ENCODE measurements at regions not wholly inside any gene's neighbourhood (a gene's known extent, or its start where the extent isn't known, plus 50 kb on each side); places are given as distances from the start of the nearest gene placed in this dataset.

DNA sequence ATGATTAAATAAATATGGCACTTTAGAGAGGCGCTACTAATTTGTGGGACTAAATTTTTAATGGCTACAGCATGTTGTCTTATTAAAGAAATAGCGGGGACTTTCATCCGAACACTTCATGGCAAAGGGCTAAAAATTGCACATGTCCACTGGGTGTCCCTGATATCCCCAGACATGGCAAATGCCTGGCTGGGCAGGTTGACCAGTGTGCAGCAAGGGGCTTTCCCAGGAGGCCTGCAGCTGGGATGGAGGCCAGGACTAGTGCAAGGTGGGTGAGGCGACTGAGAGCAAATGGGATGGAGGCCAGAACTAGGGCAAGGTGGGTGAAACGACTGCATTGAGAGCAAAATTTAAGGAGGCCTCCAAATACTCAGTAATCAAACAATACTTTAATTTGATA lies 167.4 kb upstream of the SMAD3 start:
- Mint-ChIP-seq H3K36me3 (ENCODE audit: low read depth) (no peaks in the 10 kb centered on the region), H3K27me3 (peaks cover 2% of the 10 kb centered on the region), H3K27ac (no peak overlapping the region), H3K4me3 (no peak overlapping the region), H3K9me3 (no peaks in the 10 kb centered on the region), H3K4me1 (peaks cover 19% of the 10 kb centered on the region)
- DNase-seq = no peak
- ChIA-PET CTCF (no interaction called here), POLR2A (no interaction called here)

- no peak for DNase-seq
- no peaks in the 10 kb centered on the region for H3K36me3 Mint-ChIP-seq (ENCODE audit: low read depth)
- no peak overlapping the region for H3K27ac Mint-ChIP-seq
- ChIA-PET CTCF (no interaction called here), POLR2A (interaction anchor here (1.3 kb wide), 1 partner anchor 18 kb away, joined by 3 read pairs; no protein-coding TSS in a partner anchor)
- peaks cover 20% of the 10 kb centered on the region for H3K4me1 Mint-ChIP-seq
- no peaks in the 10 kb centered on the region for H3K27me3 Mint-ChIP-seq
- no peak overlapping the region for H3K4me3 Mint-ChIP-seq
- no peaks in the 10 kb centered on the region for H3K9me3 Mint-ChIP-seq
Measured at GRCh38 chr15:66898656-66899386, 166.6 kb upstream of the SMAD3 start.

DNA sequence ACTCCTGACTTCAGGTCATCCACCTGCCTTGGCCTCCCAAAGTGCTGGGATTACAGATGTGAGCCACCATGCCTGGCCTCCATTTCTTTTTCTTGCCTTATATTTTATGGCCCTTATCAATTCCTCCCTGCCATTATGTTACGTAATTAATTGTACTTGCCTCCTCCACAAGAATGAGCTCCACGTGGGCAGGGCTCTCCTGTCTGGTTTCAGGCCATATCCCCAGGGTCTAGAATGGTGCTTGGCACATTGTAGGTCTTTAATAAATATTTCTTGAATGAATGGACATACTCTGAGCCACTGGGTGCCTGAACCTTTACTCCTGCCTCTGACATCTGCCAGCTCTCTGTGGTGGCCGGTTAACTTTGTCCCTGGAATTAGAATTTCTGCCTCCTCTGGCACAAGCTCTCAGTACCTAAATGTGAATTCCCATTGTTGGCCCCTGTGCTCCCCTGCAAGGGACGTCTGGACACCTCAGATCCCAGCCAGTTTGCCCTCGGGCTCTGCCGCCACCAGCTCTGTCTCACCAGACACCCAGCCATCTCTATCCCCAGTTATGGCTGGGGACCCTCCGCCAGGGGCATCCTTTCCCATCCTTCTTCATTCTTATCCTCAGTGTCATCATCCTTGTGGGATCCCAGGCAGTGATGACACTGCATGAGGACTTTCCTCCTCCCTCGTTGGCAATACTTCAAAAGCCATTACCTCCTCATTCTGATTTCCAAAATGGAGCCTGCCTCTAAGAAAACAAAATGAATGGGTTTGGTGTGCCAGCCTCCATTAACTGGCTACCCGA lies 165.6 kb upstream of the SMAD3 start:
- ChIA-PET POLR2A (interaction anchor here (1.3 kb wide), 1 partner anchor 17 kb away, joined by 3 read pairs; no protein-coding TSS in a partner anchor), CTCF (no interaction called here)
- no peaks in the 10 kb centered on the region for H3K36me3 Mint-ChIP-seq (ENCODE audit: low read depth)
- H3K4me3 Mint-ChIP-seq = no peak overlapping the region
- peaks cover 20% of the 10 kb centered on the region for H3K4me1 Mint-ChIP-seq
- H3K27ac Mint-ChIP-seq = no peak overlapping the region
- H3K9me3 Mint-ChIP-seq = no peaks in the 10 kb centered on the region
- no peak for DNase-seq
- peaks cover 1% of the 10 kb centered on the region for H3K27me3 Mint-ChIP-seq

- CTCF ChIA-PET = no interaction called here
- H3K4me3 Mint-ChIP-seq = no peak overlapping the region
- peaks cover 3% of the 10 kb centered on the region for H3K27me3 Mint-ChIP-seq
Measured at GRCh38 chr15:66900586-66901310, 164.7 kb upstream of the SMAD3 start.

GRCh38 chr15:66901336-66902100 lies 163.9 kb upstream of the SMAD3 start:
- Mint-ChIP-seq H3K9me3 (peaks cover 3% of the 10 kb centered on the region), H3K4me1 (peaks cover 14% of the 10 kb centered on the region), H3K27me3 (peaks cover 6% of the 10 kb centered on the region), H3K4me3 (no peak overlapping the region), H3K36me3 (ENCODE audit: low read depth) (no peaks in the 10 kb centered on the region), H3K27ac (no peak overlapping the region)
- CTCF ChIA-PET = interaction anchor here (0.8 to 1.5 kb wide), 2 partner anchors 12 to 42 kb away, joined by 3 read pairs; no protein-coding TSS in a partner anchor
- POLR2A ChIA-PET = no interaction called here
- DNase-seq = no peak

More at GRCh38 chr15:66900586-66901310, 164.7 kb upstream of the SMAD3 start:
- Mint-ChIP-seq H3K9me3 (no peaks in the 10 kb centered on the region), H3K27ac (no peak overlapping the region), H3K4me1 (peaks cover 14% of the 10 kb centered on the region), H3K36me3 (ENCODE audit: low read depth) (no peaks in the 10 kb centered on the region)
- POLR2A ChIA-PET = no interaction called here
- no peak for DNase-seq

DNA sequence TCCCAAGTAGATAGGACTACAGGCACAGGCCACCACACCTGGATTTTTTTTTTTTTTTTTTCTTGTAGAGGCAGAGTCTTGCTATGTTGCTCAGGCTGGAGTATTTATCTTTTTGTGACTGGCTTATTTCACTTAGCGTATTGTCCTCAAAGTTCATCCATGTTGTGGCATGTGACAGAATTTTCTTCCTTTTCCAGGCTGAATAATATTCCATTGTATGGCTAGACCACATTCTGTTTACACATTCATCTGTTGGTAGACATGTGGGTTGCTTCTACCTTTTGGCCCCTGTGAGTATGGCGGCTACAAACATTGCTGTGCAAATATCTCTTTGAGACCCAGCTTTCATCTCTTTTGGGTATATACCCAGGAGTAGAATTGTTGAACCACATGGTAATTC lies 160.2 kb upstream of the SMAD3 start:
- no peak overlapping the region for H3K4me3 Mint-ChIP-seq
- CTCF ChIA-PET = interaction anchor here (1.2 kb wide), 1 partner anchor 15 kb away, joined by 4 read pairs; no protein-coding TSS in a partner anchor
- POLR2A ChIA-PET = no interaction called here
- no peaks in the 10 kb centered on the region for H3K36me3 Mint-ChIP-seq (ENCODE audit: low read depth)
- H3K9me3 Mint-ChIP-seq = peaks cover 6% of the 10 kb centered on the region
- peaks cover 9% of the 10 kb centered on the region for H3K27me3 Mint-ChIP-seq
- no peak overlapping the region for H3K27ac Mint-ChIP-seq
- peaks cover 16% of the 10 kb centered on the region for H3K4me1 Mint-ChIP-seq
- DNase-seq = no peak

- CTCF ChIA-PET = no interaction called here
- no peak for DNase-seq
- Mint-ChIP-seq H3K4me1 (peaks cover 20% of the 10 kb centered on the region), H3K36me3 (ENCODE audit: low read depth) (no peaks in the 10 kb centered on the region), H3K27ac (no peak overlapping the region), H3K27me3 (peaks cover 9% of the 10 kb centered on the region), H3K4me3 (no peak overlapping the region), H3K9me3 (peaks cover 6% of the 10 kb centered on the region)
- POLR2A ChIA-PET = no interaction called here
Measured at GRCh38 chr15:66905954-66906353, 159.4 kb upstream of the SMAD3 start.

- Mint-ChIP-seq H3K4me1 (peaks cover 23% of the 10 kb centered on the region), H3K27me3 (peaks cover 9% of the 10 kb centered on the region), H3K4me3 (no peak overlapping the region), H3K27ac (no peak overlapping the region), H3K9me3 (peaks cover 6% of the 10 kb centered on the region), H3K36me3 (ENCODE audit: low read depth) (no peaks in the 10 kb centered on the region)
- DNase-seq = no peak
- POLR2A ChIA-PET = no interaction called here
- CTCF ChIA-PET = no interaction called here
Measured at GRCh38 chr15:66906668-66907614, 158.5 kb upstream of the SMAD3 start.

DNA sequence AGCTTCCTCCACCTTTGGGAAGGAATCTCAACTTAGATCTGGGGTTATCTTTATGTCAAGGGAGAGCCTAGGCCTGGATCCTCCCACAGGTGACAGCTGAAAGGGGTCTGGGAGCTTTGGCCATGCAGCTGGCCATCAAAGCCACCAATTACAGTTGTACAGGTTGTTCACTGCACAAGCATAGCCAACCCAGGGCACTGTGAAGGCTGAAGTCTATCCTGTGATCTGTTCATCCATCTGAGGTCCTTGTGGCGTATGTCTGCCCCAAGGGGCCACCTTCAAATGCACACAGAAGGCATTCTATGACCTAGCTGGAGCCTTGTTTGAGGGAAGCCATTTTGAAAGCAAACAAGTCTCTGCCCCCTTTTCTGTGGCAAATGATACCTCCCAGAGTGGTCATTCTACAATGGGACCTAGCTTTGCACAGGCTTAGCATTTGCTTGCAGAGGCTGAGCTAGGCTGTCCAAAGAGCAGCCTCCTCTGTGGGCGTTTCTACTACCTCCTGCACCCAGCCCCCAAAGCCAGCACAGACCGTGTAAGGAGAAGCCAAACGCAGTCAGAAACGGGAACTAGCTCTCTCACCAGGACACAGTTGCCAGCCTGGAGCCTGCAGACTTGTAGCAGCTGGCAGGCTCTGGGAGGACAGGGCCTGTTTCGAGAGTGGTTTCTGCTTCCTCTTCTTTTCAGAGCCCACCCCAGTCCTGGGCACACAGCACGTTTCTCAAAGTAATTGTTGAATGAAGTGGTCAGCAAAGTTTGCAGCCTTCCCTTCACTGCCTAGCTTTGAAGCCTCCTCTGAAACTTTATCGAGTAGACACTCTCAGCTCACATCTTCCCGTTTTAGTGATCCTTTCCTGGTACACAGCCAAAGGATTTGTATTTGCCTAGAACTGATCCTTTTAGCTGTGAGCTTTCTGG lies 157.3 kb upstream of the SMAD3 start:
- POLR2A ChIA-PET = no interaction called here
- peaks cover 34% of the 10 kb centered on the region for H3K4me1 Mint-ChIP-seq
- no peak overlapping the region for H3K4me3 Mint-ChIP-seq

DNA sequence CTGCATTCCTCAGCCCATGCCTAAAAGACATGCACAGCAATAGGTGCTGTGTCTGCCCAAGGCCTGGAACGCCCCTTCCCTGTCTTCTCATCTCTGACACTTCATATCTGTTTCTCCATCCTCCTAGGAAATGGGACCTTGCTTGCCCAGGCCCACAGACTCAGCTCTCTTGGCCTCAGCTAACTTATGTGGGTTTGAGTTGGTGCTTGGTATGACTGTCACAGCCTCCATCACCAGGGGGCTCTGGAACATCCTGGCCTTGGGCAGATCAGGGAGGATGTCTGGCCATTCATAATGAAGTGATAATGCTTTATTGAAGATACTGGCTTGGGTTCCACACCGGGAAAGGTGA lies 156.7 kb upstream of the SMAD3 start:
- Mint-ChIP-seq H3K36me3 (ENCODE audit: low read depth) (no peaks in the 10 kb centered on the region), H3K4me1 (peaks cover 36% of the 10 kb centered on the region), H3K27me3 (peaks cover 9% of the 10 kb centered on the region), H3K4me3 (no peak overlapping the region), H3K9me3 (peaks cover 6% of the 10 kb centered on the region), H3K27ac (no peak overlapping the region)
- CTCF ChIA-PET = no interaction called here
- POLR2A ChIA-PET = no interaction called here
- DNase-seq = no peak

More for the DNA sequence above, 157.3 kb upstream of the SMAD3 start:
- CTCF ChIA-PET = interaction anchor here (0.5 to 0.6 kb wide), 2 partner anchors 243 to 280 kb away, joined by 3 read pairs; no protein-coding TSS in a partner anchor
- Mint-ChIP-seq H3K9me3 (peaks cover 6% of the 10 kb centered on the region), H3K27ac (no peak overlapping the region), H3K36me3 (ENCODE audit: low read depth) (no peaks in the 10 kb centered on the region), H3K27me3 (peaks cover 9% of the 10 kb centered on the region)
- DNase-seq = no peak

DNA sequence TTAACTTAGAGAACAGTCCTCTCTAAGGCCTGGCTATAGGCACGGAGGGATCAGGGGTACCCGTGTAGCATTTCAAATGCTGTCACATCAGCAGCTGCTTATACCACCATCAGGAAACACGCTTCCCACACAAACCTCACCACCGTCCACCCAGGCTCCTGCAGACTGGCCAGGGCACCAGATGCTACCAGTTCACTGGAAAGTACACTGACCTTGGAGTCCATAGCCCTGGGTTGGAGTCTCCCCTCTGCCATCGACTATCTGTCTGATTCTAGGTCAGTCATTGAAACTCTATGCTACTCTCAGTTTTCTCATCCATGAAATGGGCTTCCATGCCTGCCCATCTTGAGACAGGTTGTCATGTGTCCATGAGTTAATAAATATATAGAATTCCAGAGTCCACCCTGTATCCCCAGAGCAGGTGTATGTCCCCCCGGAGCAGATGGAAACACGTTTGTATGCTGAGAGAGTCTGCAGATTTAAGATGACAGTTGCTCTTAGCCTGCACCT lies 156.0 kb upstream of the SMAD3 start:
- Mint-ChIP-seq H3K27ac (no peak overlapping the region), H3K27me3 (peaks cover 9% of the 10 kb centered on the region), H3K4me1 (peaks cover 37% of the 10 kb centered on the region), H3K4me3 (no peak overlapping the region), H3K36me3 (ENCODE audit: low read depth) (no peaks in the 10 kb centered on the region), H3K9me3 (peaks cover 6% of the 10 kb centered on the region)
- DNase-seq = no peak
- POLR2A ChIA-PET = no interaction called here
- CTCF ChIA-PET = no interaction called here

All from activated CD4-positive, alpha-beta memory T cell treated with anti-CD3 and anti-CD28 coated beads, Interleukin-2, amount 10 ng/mL, durations not matched to agents 7 days and 5 days (primary cell).